Tibial nerve (tissue), 4 donors: ENCODE measurements at regions not wholly inside any gene's neighbourhood (a gene's known extent, or its start where the extent isn't known, plus 50 kb on each side); places are given as distances from the start of the nearest gene placed in this dataset.

Experiments
- EP300 ChIP-seq, 2 donors: sonication (generic); formaldehyde crosslinking; IDR thresholded peaks; one replicate each; pipeline ENCODE4 v1.6.1; 2017; ENCODE audit warnings: antibody characterized with exemption in 2 of 2, mild to moderate bottlenecking in 1 of 2
- POLR2A ChIP-seq, 2 donors: fragments of 450-650 bp; IDR thresholded peaks; one replicate each; pipeline ENCODE4 v1.6.1; 2017; ENCODE audit warnings: antibody characterized with exemption in 2 of 2, mild to moderate bottlenecking in 2 of 2, moderate library complexity in 2 of 2
- TF ChIP-seq, protein P1 (sequence below), 5 experiments: fragments of 200-600 bp in 3 of 5; fragments of 450-650 bp in 2 of 5; sonication (generic) in 3 of 5; IDR thresholded peaks; one replicate each; pipeline ENCODE4 v1.5.1; 2016 to 2019; ENCODE audit warnings: antibody characterized with exemption in 5 of 5, mild to moderate bottlenecking in 3 of 5, moderate library complexity in 2 of 5

- TF ChIP-seq, protein P1, sequence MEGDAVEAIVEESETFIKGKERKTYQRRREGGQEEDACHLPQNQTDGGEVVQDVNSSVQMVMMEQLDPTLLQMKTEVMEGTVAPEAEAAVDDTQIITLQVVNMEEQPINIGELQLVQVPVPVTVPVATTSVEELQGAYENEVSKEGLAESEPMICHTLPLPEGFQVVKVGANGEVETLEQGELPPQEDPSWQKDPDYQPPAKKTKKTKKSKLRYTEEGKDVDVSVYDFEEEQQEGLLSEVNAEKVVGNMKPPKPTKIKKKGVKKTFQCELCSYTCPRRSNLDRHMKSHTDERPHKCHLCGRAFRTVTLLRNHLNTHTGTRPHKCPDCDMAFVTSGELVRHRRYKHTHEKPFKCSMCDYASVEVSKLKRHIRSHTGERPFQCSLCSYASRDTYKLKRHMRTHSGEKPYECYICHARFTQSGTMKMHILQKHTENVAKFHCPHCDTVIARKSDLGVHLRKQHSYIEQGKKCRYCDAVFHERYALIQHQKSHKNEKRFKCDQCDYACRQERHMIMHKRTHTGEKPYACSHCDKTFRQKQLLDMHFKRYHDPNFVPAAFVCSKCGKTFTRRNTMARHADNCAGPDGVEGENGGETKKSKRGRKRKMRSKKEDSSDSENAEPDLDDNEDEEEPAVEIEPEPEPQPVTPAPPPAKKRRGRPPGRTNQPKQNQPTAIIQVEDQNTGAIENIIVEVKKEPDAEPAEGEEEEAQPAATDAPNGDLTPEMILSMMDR (IDR thresholded peaks at IDR 0.05), result no peak
- TF ChIP-seq EP300 (IDR thresholded peaks at IDR 0.05) (no peak), POLR2A (IDR thresholded peaks at IDR 0.05) (no peak)
Observed at GRCh38 chr12:87866578-87867292, 162.5 kb downstream of the C12orf50 start.
